SW480 (cell line): ENCODE measurements at regions not wholly inside any gene's neighbourhood (a gene's known extent, or its start where the extent isn't known, plus 50 kb on each side); places are given as distances from the start of the nearest gene placed in this dataset.
"Not testable (repeated sequence)": the region's sequence is repeated elsewhere in the genome, so short reads cannot be mapped to it uniquely, and the experiment has no call there.

Experiments
- DNase-seq: peaks from one replicate; pipeline ENCODE4 v3.0.0-alpha.2; 2016; ENCODE audit warnings: low spot score

DNA sequence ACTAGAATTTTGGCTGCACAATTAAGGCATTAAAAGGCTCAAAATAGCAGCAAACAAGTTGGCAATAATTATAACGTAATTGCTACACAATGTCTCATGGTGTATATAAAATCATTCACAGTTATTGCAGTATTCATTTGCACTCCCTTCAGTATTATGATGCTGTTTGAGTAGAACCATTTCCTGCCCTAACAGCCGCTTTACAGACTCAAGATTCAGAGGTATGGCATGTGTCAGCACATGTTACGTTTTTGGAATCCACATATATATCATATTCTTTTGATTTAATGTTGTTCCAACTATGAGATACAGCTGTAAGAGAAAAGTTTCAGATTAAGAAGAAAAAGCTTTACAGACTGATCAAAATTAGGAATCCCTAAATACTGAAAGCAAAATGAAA lies 56.3 kb upstream of the NCKAP5 start:
- DNase-seq: no peak

DNA sequence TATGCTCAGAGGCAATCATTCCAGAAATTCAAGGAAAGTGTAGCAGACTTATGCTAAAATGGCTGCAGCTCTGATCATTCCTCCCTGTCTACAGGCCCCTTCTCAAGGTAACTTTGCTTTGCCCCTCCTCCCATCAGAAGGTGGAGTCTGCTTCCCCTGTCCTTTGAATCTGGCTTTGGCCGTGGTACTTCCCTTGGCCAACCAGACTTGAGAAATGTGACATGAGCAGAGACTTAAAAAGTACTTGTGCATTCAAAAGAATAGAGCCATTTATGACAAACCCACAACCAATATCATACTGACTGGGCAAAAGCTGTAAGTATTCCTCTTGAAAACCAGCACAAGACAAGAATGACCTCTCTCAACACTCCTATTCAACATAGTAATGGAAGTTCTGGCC lies 59.5 kb upstream of the NCKAP5 start:
- DNase-seq: no peak

DNA sequence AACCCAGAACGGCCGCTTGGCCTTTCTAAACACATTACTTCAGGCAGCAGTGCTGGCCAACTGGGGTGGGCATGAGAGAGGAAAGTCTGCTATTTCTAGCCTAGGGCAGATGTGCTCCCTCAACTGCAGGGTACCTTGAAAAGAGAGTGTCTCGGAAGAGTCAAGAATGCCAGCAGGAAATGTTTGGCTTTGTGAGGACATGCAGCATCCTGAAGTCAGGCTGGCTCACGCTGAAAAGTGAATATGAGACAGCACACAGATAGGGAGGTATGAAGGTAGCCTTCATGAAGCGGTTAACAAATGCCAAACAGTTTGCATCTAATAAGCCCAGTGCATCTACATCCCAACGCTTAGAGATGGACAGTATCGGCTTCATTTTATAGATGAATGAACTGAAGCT lies 65.0 kb upstream of the NCKAP5 start:
- no peak for DNase-seq

DNA sequence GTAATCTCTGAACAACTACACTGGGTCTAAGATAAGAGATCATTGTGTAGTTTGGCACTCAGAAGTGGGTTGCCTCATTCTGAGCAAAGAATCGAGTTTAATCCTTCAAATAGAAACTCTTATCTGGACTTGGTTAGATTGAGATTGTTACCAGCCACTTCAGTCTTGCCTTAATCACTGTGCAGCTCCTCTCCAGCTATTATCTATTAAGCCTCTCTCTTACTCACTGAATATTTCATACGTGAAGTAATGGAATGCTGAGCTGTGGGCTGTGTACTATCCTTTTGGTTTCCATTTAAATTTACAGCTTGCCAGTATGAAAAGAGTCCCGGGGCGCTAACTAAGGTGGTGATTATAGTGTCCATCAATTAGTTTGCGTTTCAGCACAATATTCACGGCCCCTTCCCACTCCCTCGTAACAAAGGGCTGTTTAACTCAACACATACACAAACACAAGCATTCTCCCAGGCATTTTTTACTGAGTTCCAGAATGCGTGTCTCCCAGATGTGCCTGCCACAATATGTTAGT lies 65.7 kb upstream of the NCKAP5 start:
- DNase-seq: no peak

DNA sequence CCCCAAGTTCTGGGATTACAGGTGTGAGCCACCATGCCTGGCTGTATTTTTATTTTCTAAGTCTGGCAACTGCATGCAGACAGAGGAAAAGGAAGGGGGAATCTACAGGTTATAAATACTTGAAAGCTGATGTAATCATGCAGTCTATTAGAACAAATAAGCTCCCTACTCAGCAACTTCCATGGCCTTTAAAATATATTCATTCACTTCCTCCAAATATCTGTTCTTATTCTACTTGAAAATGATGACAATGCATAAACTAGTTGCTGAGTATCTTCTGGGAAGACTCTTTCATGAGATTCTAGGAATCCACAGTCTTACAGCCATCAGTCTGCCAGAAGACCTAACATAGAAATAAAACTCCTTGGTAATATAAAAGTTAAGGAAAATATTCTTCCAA lies 66.9 kb upstream of the NCKAP5 start:
- DNase-seq: no peak

DNA sequence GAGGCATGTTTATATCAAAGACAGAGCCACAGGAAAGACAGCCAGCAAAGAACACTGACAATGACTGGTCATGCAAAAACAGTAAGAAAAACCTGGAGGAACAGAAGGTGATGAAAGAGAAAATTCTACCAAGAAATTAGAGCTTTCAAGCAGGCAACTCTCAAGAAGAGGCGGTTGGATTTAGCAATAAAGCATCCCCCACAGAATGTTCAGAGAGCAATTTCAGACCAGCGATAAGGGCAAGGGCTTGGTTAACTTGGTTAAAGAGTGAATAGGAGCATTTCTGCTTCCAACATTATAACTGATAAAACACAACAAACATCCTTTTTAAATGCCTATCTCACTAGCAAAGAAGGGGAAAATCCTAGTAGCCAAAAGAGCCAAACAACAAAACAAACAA lies 68.0 kb upstream of the NCKAP5 start:
- DNase-seq: no peak

DNA sequence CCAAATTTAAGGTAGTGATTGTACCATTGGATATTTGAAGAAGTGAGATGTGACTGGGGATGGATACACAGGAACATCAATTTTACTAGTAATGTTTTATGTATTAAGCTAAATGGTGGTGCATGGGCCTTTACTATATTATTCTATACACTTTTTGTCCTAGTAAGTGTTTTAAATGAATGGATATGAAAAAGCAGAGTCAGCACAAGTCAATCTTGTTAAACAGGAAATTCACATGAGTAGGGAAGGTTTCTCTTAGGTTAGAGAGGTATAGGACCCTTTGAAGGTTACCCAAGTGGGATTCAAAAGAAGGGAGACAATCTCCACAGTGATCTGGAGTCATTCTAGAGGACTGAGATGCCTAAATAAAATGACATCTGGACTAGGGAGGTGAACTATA lies 71.8 kb upstream of the NCKAP5 start:
- DNase-seq: no peak

DNA sequence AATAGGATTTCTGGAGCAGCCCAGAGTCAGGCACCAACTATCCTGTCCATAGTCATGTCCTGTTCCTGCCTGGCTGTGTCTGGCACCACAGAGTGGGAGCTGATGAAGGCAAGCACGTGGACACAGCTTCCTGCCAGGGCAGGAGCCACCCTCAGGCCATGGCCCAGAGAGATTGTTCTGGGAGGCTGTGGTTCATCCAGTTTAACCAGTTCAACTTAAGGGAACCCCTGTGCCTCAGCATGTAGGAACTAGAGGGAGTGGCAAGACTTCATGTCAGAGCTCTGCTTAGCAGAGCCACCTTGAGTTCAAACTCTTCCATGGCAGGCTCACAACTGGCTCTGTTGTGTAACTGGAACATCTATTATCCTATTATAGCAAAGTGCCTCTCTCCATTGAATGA lies 73.2 kb upstream of the NCKAP5 start:
- DNase-seq: peak; percentile 32

DNA sequence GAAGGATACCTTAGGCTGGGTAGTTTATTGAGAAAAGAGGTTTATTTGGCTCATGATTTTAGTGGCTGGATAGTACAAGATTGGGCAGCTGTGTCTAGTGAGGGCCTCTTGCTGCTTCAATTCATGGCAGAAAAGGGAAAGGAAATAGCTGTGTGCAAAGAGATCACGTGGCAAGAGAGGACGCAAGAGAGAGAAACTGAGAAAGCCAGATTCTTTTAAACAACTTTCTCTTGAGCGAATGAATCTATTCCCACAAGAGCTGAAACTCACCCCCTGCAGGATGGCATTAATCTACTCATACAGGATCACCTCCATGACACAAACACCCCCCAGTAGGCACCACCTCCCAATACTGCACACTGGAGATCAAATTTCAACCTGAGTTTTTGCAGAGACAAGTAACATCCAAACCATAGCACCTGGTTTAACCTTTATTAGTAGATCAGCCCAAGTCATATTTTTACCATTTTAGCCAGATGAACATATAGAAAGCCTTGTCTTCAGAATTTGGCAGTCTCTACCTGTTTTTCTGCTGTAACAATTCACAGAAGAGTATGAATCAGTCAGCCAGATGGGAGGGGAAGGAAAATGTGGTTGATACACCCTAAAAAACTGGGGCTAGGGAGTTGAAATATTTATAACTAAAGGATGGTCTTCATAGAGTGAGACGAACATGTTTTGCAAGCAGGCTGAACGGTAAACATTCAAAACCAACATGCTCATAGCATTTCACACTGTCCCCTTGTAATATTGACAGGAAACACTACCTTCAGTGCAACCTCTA lies 73.9 kb upstream of the NCKAP5 start:
- no peak for DNase-seq

DNA sequence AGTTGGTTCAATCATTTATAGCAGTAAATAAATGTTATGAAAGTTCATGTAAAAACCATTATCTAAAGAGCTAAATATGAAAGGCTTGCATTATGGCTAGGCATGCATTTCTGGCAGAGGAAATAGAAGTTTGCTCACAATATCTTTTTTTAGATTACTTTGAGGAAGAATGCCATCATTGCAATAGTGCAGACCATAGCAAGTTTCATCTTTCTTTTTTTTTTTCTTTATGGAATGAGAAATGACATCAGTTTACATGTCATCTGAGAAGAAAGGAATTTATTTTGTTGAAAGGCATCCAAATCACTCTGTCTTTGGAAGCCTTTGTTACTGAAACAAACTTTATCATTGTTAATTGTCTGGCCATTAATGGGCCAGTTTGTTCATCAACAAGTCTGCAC lies 74.5 kb upstream of the NCKAP5 start:
- no peak for DNase-seq

DNA sequence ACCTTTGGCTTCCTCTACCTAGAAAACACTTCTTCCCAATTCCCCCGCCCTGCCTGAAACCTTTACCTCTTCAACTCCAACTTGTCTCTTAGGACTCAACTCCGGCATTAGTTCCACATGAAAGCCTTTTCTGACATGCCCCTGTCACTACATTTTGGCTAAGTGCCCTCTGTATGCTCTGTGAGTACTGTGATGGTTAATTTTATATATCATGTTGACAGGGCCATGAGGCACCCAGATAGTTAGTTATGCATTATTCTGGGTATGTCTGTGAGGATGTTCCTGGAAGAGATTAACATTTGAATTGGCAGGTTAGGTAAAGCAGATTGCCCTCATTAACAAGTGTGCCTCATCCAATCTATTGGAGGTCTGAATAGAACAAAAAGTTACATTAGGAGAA lies 75.6 kb upstream of the NCKAP5 start:
- no peak for DNase-seq

DNA sequence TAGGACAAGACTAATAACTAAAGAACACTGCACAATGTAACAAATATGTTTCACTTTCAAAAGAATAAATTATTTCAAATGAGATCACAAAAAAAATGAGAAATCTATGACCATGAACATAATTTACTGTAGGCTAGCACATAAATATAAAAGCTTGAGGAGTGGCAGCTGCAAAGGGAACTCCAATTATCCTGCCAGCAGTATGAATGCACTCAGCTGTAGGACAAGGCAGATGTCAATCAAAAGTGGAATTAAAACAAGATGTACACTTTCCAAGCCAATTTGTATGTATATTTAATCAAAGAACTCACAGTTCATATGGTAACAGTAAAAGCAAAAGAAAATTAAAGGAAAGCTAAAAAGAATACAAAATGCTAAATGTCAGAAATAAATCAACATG lies 76.6 kb upstream of the NCKAP5 start:
- DNase-seq: no peak

DNA sequence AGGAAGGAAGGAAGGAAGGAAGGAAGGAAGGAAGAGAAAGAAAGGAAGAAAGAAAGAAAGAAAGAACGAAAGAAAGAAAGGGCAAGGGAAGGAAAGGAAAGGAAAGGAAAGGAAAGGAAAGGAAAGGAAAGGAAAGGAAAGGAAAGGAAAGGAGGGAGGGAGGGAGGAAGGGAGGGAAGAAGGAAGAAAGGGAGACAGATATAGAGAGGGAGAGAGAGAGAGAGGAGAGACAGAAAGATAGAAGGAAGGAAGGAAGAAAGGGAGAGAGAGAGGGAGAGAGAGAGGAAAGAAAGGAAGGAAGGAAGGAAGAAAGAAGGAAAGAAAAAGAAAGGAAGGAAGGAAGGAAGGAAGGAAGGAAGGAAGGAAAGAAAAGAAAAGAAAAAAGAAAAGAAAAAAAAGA lies 79.1 kb upstream of the NCKAP5 start:
- not testable (repeated sequence) for DNase-seq

DNA sequence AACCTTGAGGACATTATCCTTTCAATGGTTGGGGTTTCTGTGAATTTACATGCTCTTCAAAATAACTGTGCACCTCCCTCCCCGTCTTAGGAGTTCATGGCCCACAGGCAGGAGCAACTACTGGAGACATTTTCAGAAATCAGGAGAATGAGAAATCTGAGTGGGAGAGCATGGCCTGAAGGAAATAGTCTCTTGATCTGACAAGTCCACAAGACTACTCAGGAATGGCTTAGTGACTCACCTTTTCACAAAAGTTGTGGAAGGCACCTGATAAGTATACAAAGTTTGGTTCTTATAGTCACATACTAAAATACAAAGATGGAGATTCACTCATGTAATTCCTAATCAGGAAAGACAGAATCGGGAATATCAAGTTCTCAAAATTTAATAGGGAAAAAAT lies 83.6 kb upstream of the NCKAP5 start:
- DNase-seq: no peak

DNA sequence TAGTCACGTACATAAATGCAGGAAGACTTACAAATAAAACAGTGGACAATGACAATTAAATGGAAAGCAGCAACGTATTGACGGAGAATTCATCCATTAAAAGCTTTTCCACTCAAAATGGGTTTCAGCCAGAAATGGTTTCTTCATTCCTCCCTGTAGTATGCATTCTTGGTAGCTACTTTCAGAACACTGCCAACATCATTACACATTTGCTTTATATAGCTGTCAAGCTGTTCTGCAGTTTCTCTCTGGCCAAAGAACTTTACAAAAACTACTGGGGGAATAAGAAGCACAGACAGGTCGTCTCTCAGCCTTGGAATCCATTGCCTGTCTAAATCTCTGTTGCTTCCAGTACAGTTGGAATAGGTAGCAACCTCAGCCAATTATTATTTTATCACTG lies 84.1 kb upstream of the NCKAP5 start:
- DNase-seq: no peak

DNA sequence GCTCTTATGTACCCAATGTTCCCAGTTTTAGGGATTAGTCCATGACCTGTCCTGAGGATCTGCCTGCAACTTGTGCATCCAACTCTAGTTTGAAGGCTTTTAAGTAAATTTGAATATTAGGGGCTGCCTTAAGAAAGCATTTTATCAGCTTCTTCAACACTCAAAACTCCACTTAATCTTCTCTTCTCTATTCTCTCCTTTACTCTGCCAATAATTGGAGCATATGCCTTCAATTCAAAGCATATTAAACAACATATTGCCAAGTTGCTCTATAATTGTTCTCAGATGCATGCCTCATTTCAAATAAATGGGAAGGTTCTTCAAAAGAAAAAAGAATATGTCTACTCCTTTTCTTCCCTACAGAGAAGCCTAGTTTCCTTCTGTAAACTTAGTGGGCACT lies 84.8 kb upstream of the NCKAP5 start:
- DNase-seq: no peak

DNA sequence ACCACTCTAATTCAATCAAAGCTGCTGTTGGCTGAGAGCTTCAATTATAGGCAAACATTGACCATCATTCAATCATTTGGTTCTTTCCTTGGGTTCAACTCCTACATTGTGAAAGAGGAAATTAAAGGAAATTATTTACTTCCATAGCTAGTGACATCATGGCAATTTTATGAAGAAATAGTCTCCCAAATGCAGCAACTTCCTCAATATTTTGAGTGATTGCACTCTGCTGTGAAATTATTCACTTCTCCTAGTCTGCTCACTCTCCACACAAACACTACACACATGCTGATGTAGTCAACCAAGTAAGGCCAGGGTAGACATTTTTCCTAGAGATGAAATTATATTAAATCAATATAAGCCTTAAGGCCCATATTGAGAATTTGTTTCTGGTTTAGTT lies 86.7 kb upstream of the NCKAP5 start:
- DNase-seq: no peak

DNA sequence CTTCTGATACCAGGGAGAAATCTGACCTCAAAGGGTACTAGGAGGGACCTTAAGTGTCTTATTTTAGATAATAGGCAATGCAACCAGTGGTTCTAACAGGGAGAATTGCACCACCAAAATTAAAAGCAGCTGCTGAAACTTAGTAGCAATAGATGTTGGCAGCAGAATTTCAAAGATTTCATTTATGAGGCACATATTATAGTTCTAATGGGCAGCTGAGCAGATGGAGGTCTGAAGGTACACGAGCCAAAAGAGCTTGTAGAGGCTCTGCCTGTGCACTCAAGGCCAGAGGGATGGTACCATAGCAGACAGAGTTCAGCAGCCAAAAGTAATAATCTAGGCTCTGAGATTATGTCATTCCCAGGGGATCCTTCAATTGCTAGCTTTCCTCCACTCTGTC lies 87.3 kb upstream of the NCKAP5 start:
- no peak for DNase-seq

DNA sequence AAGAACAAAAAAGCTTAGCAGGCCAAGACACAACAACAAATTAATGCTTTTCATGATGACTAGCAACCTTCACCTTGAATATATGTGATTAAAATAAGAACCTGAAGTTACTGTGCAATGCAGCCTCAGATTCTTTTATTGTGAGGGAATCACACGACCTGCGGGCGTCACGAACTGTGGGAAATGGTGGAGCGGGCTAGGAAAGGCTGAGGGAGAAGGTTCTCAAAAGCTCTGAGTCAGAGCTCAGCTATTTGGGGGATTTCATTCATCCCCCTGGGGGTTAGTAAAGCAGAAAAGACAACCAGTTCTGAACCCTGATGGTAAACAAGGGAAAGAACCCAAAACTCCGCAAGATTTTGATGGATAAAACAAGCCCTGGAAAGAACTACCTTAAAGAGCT lies 89.3 kb upstream of the NCKAP5 start:
- no peak for DNase-seq

DNA sequence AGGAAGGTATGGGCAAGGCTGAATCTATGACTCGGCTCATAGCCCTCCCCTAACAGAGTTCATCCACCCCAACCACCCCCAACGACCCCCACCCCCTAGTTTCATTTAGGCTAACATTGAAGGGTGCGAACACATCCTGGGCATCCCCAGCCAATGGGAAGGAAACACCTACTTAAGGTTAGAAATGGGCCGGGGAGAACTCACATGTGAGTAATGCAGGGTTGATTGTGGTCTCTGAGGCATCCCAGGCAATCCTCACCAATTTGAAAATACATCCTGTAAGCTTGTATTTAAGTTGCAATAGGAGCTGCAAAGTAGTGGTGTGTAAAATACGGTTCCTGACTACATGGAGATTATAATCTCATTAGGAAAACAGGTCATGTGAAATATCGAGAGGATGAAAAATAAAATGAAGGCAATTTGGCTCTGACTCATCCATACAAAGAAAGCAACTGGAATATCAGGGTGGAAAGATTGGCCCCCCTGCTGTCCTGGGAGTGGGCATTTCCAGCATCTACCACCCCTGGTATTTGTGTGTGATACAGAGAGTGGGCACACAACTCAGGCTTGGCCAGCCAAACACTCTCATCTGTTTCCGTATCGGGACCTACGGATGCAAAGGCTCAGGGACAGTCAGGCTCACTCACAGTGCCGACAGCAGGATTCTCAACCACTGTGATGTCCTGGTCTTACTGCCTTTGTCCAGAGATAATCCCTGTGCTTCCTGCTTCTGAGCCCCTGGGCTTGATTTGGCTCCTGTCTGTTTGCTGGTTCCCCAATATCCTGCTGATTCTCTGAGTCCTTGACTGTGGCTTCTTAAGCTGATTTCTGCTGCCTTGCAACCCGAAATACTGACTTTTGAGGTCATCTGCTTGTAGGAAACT lies 90.0 kb upstream of the NCKAP5 start:
- DNase-seq: no peak

DNA sequence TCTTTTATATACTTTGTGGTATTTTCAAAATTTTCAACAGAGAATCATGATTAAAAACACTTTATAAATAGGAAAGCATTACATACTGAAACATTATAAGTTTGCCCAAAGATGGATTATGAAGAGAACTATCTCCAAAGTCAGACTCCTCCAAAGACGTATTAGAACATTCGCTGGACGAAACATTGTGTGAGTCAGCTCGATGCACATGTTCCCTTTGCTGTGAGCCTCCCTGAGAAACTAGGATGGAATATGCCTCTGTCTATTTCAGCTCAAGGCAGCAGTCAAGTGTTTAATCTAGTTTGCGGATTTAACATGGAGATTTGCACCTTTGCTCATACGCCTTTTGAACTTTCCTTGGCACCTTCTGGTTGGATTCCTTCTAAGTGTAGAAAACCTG lies 92.2 kb upstream of the NCKAP5 start:
- DNase-seq: no peak

DNA sequence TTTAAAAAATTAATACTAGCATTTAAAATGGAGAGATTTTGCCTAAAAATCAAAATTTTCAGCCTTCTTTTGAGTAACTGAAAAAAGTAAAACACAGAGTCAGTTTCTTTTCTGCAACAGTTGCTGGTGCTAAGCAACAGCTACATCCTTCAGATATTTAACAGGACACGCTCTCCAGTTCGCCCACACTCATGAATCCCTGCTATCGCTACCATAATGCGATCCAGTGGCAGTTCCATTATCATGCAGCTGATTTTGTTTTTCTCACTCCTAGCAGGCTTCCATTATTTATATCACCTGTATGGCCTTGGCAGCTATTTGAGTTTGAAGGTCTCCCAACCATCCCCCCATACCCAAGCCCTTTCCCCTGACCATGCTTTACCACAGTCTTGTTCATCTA lies 93.1 kb upstream of the NCKAP5 start:
- no peak for DNase-seq

DNA sequence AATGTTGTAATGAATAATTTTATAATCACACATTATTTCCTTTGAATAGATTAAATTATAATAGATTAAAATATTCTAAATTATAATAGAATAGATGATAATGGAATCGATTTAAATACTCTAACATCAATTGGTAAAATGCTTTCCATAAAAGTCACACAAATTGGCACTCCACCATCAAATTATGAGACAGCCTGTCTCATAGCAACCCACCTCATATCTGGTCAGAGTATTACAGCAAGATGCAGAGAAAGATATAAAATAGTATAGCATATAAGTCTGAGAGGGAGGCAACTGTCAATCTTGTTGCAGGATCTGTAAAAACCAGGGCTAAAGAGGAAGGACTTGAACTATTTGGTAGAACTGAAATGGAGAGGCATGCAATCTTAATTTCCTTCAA lies 98.4 kb upstream of the NCKAP5 start:
- no peak for DNase-seq
